ENCODE measurements at regions not wholly inside any gene's neighbourhood (a gene's known extent, or its start where the extent isn't known, plus 50 kb on each side); places are given as distances from the start of the nearest gene placed in this dataset.

- no peak for DNase-seq (ENCODE audit: low read depth)
- Histone ChIP-seq H3K4me3 (ENCODE audit: low read depth, low read length) (no peak overlapping the region), H3K36me3 (ENCODE audit: control insufficient read depth, insufficient read depth, low read length) (no peaks in the 10 kb centered on the region), H3K27me3 (ENCODE audit: control insufficient read depth, insufficient read depth, low read length) (no peaks in the 10 kb centered on the region)
- no peak for TF ChIP-seq CTCF (IDR thresholded peaks at IDR 0.05; ENCODE audit: insufficient read depth, low read depth, low read length)
- CTCF ChIA-PET: interaction anchor here (0.6 to 1.1 kb wide), 2 partner anchors 10 to 20 kb away, joined by 3 to 5 read pairs; no protein-coding TSS in a partner anchor
- POLR2A ChIA-PET: no interaction called here
These were observed 99.8 kb upstream of the SPATA31C2 start for GRCh38 chr9:88237991-88238571.

- Histone ChIP-seq H3K27me3 (ENCODE audit: control insufficient read depth, insufficient read depth, low read length) (no peaks in the 10 kb centered on the region), H3K4me3 (ENCODE audit: low read depth, low read length) (no peak overlapping the region), H3K36me3 (ENCODE audit: control insufficient read depth, insufficient read depth, low read length) (no peaks in the 10 kb centered on the region)
- TF ChIP-seq CTCF (IDR thresholded peaks at IDR 0.05; ENCODE audit: insufficient read depth, low read depth, low read length): no peak
- POLR2A ChIA-PET: no interaction called here
- no peak for DNase-seq (ENCODE audit: low read depth)
- CTCF ChIA-PET: interaction anchor here (0.6 kb wide), 1 partner anchor 19 kb away, joined by 3 read pairs; no protein-coding TSS in a partner anchor
These were observed 99.2 kb upstream of the SPATA31C2 start for GRCh38 chr9:88237479-88237961.

GRCh38 chr9:88236511-88237478 is 98.5 kb upstream of the SPATA31C2 start:
- TF ChIP-seq CTCF (IDR thresholded peaks at IDR 0.05; ENCODE audit: insufficient read depth, low read depth, low read length): no peak
- Histone ChIP-seq H3K4me3 (ENCODE audit: low read depth, low read length) (no peak overlapping the region), H3K27me3 (ENCODE audit: control insufficient read depth, insufficient read depth, low read length) (no peaks in the 10 kb centered on the region; the same call in 1 of the 2 replicates), H3K36me3 (ENCODE audit: control insufficient read depth, insufficient read depth, low read length) (no peaks in the 10 kb centered on the region)
- ChIA-PET CTCF (no interaction called here), POLR2A (interaction anchor here (0.6 kb wide), 1 partner anchor 216 kb away, joined by 5 read pairs; no protein-coding TSS in a partner anchor)
- no peak for DNase-seq (ENCODE audit: low read depth)

- no peak for TF ChIP-seq CTCF (IDR thresholded peaks at IDR 0.05; ENCODE audit: insufficient read depth, low read depth, low read length)
- ChIA-PET POLR2A (no interaction called here), CTCF (interaction anchor here (0.9 to 1.1 kb wide), 2 partner anchors 34 to 293 kb away, joined by 3 read pairs; no protein-coding TSS in a partner anchor)
- Histone ChIP-seq H3K4me3 (ENCODE audit: low read depth, low read length) (no peak overlapping the region), H3K36me3 (ENCODE audit: control insufficient read depth, insufficient read depth, low read length) (no peaks in the 10 kb centered on the region), H3K27me3 (ENCODE audit: control insufficient read depth, insufficient read depth, low read length) (no peaks in the 10 kb centered on the region; the same call in 1 of the 2 replicates)
- no peak for DNase-seq (ENCODE audit: low read depth)
These were observed 97.3 kb upstream of the SPATA31C2 start for GRCh38 chr9:88235615-88236014.

- no peak for TF ChIP-seq CTCF (IDR thresholded peaks at IDR 0.05; ENCODE audit: insufficient read depth, low read depth, low read length)
- no peaks in the 10 kb centered on the region for H3K36me3 ChIP-seq (ENCODE audit: control insufficient read depth, insufficient read depth, low read length)
- DNase-seq (ENCODE audit: low read depth): no peak
- ChIA-PET CTCF (no interaction called here), POLR2A (no interaction called here)
- no peak overlapping the region for H3K4me3 ChIP-seq (ENCODE audit: low read depth, low read length)
- H3K27me3 ChIP-seq (ENCODE audit: control insufficient read depth, insufficient read depth, low read length): no peaks in the 10 kb centered on the region; the same call in 1 of the 2 replicates
These were observed 95.8 kb upstream of the SPATA31C2 start for GRCh38 chr9:88234114-88234513.

Measured in BJ (cell line).